Upper lobe of left lung (tissue), 6 donors: ENCODE measurements at regions not wholly inside any gene's neighbourhood (a gene's known extent, or its start where the extent isn't known, plus 50 kb on each side); places are given as distances from the start of the nearest gene placed in this dataset.
A peak's percentile ranks its signal among the peaks of the same experiment; 100 is the strongest.

Experiments used
- ATAC-seq, 2 donors: fragments of 200-7000 bp; cut with Tn5 transposase; one replicate each; pipeline ENCODE4 v1.9.1; 2022; ENCODE audit warnings: mild to moderate bottlenecking in 2 of 2, moderate library complexity in 2 of 2; ENCODE audit not compliant: low FRiP score in 2 of 2
- DNase-seq, 2 donors: peaks; one replicate each; pipeline ENCODE4 v3.0.0-alpha.2; 2019 to 2020
- H3K27ac ChIP-seq, 4 donors: fragments of 200-600 bp; sonication (generic); one replicate each; pipeline ENCODE4 v1.5.1; 2016 to 2019
- H3K27me3 ChIP-seq, 4 donors: fragments of 200-600 bp; sonication (generic); one replicate each; pipeline ENCODE4 v1.5.1; 2017 to 2019
- H3K36me3 ChIP-seq, 4 donors: fragments of 200-600 bp; sonication (generic); one replicate each; pipeline ENCODE4 v1.5.1; 2016 to 2019
- H3K4me1 ChIP-seq, 4 donors: fragments of 200-600 bp; sonication (generic); one replicate each; pipeline ENCODE4 v1.5.1; 2018 to 2019
- H3K4me3 ChIP-seq, 4 donors: fragments of 200-600 bp; sonication (generic); one replicate each; pipeline ENCODE4 v1.5.1; 2017 to 2019; ENCODE audit warnings: mild to moderate bottlenecking in 2 of 4, moderate library complexity in 1 of 4
- H3K9me3 ChIP-seq, 4 donors: fragments of 200-600 bp; sonication (generic); one replicate each; pipeline ENCODE4 v1.5.1; 2018 to 2019
- EP300 ChIP-seq, 4 donors: sonication (generic); formaldehyde crosslinking; IDR thresholded peaks; one replicate each; pipeline ENCODE4 v1.5.1; 2017; ENCODE audit warnings: antibody characterized with exemption in 4 of 4, control low read depth in 2 of 4
- POLR2A ChIP-seq, 4 donors: fragments of 450-650 bp; IDR thresholded peaks; one replicate each; pipeline ENCODE4 v1.5.1; 2016 to 2017; ENCODE audit warnings: antibody characterized with exemption in 4 of 4, mild to moderate bottlenecking in 2 of 4
- POLR2AphosphoS5 ChIP-seq, 2 donors: sonication (generic); formaldehyde crosslinking; IDR thresholded peaks; one replicate each; pipeline ENCODE4 v1.5.1; 2017; ENCODE audit warnings: antibody characterized with exemption in 2 of 2
- WGBS, 2 donors: methylation state at CpG; one replicate each; pipeline ENCODE4 v1.1.5; 2017 to 2018; 5-methylcytosine and 5-hydroxymethylcytosine counted together
- TF ChIP-seq, protein P1 (sequence below), 6 experiments: fragments of 450-650 bp in 4 of 6; fragments of 200-600 bp in 2 of 6; sonication (generic) in 2 of 6; IDR thresholded peaks; one replicate each; pipeline ENCODE4 v1.5.1; 2016 to 2019; ENCODE audit warnings: antibody characterized with exemption in 6 of 6
- donor health status: DM: no; HTN: no; CAD: no; lungs with moderate emphysema.
- donor health status: DM: no; HTN: yes; CAD: no; lungs with severe emphysema.

DNA sequence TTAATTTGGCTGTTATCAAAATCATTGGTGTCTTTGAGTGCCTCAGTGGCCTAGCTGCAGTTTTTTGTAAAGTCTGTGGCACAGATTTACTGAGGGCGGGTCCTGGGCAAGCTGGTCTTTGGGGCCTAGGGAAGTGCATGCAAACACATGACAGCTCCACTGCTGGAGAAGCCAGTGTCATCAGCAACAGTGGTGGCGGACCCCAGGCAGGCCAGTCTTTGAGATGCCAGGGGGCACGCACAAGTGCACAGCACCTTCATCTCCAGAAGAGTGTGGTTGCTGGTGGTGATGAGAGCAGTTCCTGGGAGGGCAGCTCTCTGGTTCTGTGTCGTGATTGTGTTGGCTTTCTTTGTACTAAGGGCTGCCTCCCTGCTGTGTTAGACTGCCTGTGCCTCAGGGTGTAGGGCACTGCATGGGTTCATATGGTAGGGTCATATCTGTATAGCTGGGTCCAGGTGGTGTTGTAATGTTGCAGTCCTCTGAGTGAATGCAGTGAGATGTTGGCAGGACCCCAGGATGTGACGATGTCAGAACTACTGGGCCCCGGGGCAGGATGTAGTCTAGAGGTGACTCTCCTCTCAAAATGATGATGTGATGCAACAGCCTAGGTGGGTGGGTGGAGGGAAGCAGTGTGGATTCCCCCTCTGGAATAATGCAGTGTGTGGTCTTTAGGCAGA is 646.7 kb upstream of the CDH2 start:
- ATAC-seq (no peak), DNase-seq (peak in 1 of 2 donors; percentile 4)
- H3K4me1 ChIP-seq = no peaks in the 10 kb centered on the region
- H3K36me3 ChIP-seq = no peaks in the 10 kb centered on the region
- H3K4me3 ChIP-seq = no peak overlapping the region
- H3K9me3 ChIP-seq = no peaks in the 10 kb centered on the region
- H3K27ac ChIP-seq = no peak overlapping the region
- TF ChIP-seq, protein P1, sequence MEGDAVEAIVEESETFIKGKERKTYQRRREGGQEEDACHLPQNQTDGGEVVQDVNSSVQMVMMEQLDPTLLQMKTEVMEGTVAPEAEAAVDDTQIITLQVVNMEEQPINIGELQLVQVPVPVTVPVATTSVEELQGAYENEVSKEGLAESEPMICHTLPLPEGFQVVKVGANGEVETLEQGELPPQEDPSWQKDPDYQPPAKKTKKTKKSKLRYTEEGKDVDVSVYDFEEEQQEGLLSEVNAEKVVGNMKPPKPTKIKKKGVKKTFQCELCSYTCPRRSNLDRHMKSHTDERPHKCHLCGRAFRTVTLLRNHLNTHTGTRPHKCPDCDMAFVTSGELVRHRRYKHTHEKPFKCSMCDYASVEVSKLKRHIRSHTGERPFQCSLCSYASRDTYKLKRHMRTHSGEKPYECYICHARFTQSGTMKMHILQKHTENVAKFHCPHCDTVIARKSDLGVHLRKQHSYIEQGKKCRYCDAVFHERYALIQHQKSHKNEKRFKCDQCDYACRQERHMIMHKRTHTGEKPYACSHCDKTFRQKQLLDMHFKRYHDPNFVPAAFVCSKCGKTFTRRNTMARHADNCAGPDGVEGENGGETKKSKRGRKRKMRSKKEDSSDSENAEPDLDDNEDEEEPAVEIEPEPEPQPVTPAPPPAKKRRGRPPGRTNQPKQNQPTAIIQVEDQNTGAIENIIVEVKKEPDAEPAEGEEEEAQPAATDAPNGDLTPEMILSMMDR (IDR thresholded peaks at IDR 0.05) = no peak
- no peaks in the 10 kb centered on the region for H3K27me3 ChIP-seq
- WGBS, 2 donors = 88 to 89% methylated on average over 6 of the region's 6 CpGs

DNA sequence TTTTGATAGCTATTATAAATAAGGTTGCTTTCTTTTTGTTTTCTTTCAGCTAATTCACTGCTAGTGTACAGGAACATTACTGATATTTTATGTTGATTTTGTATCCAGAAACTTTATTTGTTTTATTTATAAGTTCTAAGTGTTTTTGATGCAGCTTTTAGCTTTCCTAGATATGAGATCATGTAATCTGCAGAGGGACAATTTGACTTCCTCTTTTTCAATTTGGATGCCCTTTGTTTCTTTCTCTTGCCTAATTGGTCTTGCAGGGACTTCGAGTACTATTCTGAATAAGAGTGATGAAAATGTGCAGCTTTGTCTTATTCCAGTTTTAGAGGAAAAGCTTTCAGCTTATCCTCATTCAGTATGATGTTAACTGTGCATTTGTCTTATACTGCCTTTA is 643.4 kb upstream of the CDH2 start:
- Histone ChIP-seq H3K27me3 (no peaks in the 10 kb centered on the region), H3K4me1 (no peaks in the 10 kb centered on the region), H3K4me3 (no peak overlapping the region), H3K27ac (no peak overlapping the region), H3K36me3 (no peaks in the 10 kb centered on the region), H3K9me3 (no peaks in the 10 kb centered on the region)
- TF ChIP-seq POLR2A (IDR thresholded peaks at IDR 0.05) (no peak), EP300 (IDR thresholded peaks at IDR 0.05) (no peak), POLR2AphosphoS5 (IDR thresholded peaks at IDR 0.05) (no peak)
- TF ChIP-seq, protein P1 (IDR thresholded peaks at IDR 0.05) = no peak
- no peak for DNase-seq
- WGBS, 2 donors = 55 to 79% methylated on average over 1 of the region's 1 CpG
- no peak for ATAC-seq

DNA sequence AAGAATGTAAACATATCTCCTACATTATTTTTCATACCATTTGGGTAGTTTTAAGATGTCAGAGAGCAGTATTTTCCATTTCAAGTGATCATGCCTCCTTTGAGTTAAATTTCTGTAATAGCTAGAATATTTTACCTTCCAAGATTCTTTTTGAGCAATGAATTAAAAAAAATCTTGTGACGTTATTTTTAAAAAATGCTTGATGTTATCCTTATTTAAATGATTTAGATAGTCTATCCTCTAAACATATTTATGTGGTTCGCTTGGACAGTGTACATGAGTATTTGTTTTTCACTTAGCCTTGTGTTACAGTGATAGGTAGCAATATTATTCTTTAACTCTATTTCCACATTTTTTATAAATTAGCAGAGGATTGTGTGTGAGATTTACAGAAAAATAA is 639.2 kb upstream of the CDH2 start:
- 58 to 62% methylated on average over 2 of the region's 2 CpGs for WGBS, 2 donors

DNA sequence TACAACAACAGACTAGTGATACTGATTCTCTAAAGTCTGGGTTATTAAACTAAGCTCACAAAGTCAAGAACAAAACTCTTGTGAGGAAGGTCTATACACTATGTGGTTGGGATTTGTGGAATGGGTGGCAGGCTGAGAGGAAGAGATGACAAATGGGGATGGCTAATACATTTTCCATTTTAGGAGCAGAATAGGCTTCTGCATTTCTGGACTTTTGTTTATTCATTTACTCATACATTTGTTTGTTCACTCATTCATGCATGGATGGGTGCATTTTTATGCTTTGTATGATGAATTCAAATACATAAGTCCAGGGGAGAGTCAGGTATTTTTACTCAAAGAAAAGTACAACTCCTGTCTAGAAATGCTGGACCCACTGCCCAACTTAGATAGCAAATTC is 637.4 kb upstream of the CDH2 start:
- Histone ChIP-seq H3K4me3 (no peak overlapping the region), H3K27ac (no peak overlapping the region), H3K27me3 (no peaks in the 10 kb centered on the region), H3K4me1 (no peaks in the 10 kb centered on the region), H3K9me3 (peaks cover 0 to under 1% (median 0%) of the 10 kb centered on the region in 4 donors), H3K36me3 (no peaks in the 10 kb centered on the region)
- DNase-seq (no peak), ATAC-seq (no peak)
- TF ChIP-seq POLR2A (IDR thresholded peaks at IDR 0.05) (no peak), POLR2AphosphoS5 (IDR thresholded peaks at IDR 0.05) (no peak), EP300 (IDR thresholded peaks at IDR 0.05) (no peak)
- TF ChIP-seq, protein P1 (IDR thresholded peaks at IDR 0.05) = no peak

More for the DNA sequence above, 639.2 kb upstream of the CDH2 start:
- Histone ChIP-seq H3K4me1 (no peaks in the 10 kb centered on the region), H3K27ac (no peak overlapping the region), H3K36me3 (no peaks in the 10 kb centered on the region), H3K9me3 (no peaks in the 10 kb centered on the region), H3K27me3 (no peaks in the 10 kb centered on the region), H3K4me3 (no peak overlapping the region)
- no peak for ATAC-seq
- DNase-seq = no peak
- TF ChIP-seq POLR2A (IDR thresholded peaks at IDR 0.05) (no peak), POLR2AphosphoS5 (IDR thresholded peaks at IDR 0.05) (no peak), EP300 (IDR thresholded peaks at IDR 0.05) (no peak)
- TF ChIP-seq, protein P1 (IDR thresholded peaks at IDR 0.05) = no peak

DNA sequence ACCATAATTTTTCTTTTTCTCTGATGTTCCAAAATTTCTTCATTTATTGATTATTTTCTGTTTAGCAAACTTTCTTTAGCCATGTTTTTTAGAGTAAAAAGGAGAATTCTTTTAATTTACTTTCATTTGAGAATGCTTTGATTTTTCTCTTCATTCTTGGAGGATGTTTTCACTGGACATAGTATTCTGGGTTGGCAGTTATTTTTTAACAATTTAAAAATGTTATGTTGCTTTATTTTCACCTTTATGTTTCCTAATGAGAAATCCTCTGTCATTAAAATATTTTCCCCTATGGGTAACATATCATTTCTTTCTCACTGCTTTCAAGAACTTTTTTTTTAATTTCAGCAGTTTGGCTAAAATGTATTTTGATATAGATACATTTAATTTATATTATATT is 631.4 kb upstream of the CDH2 start:
- H3K27me3 ChIP-seq = no peaks in the 10 kb centered on the region
- peaks cover 0 to 9% (median 1%) of the 10 kb centered on the region in 4 donors for H3K9me3 ChIP-seq
- TF ChIP-seq POLR2AphosphoS5 (IDR thresholded peaks at IDR 0.05) (no peak), POLR2A (IDR thresholded peaks at IDR 0.05) (no peak), EP300 (IDR thresholded peaks at IDR 0.05) (no peak)
- TF ChIP-seq, protein P1 (IDR thresholded peaks at IDR 0.05) = no peak
- DNase-seq (no peak), ATAC-seq (no peak)
- no peak overlapping the region for H3K27ac ChIP-seq
- H3K4me3 ChIP-seq = no peak overlapping the region
- H3K36me3 ChIP-seq = no peaks in the 10 kb centered on the region
- H3K4me1 ChIP-seq = no peaks in the 10 kb centered on the region
